ENCODE measurements at regions not wholly inside any gene's neighbourhood (a gene's known extent, or its start where the extent isn't known, plus 50 kb on each side); places are given as distances from the start of the nearest gene placed in this dataset.

- Histone ChIP-seq H4K8ac (ENCODE audit: low read depth in 2 of 2, low read length in 2 of 2) (no peak overlapping the region), H3K9me3 (ENCODE audit: control insufficient read depth, insufficient read depth, low read length) (peaks cover 12% of the 10 kb centered on the region; the same call in 1 of the 2 replicates), H3K4ac (ENCODE audit: low read depth, low read length) (no peak overlapping the region), H3K4me2 (ENCODE audit: low read depth, low read length) (no peak overlapping the region), H4K20me1 (ENCODE audit: insufficient read depth, low read length) (no peaks in the 10 kb centered on the region), H3K27me3 (ENCODE audit: control insufficient read depth, insufficient read depth, low read length) (no peaks in the 10 kb centered on the region), H2AK9ac (replicated peaks; ENCODE audit: low read depth, low read length, poor library complexity) (no peak overlapping the region), H2BK15ac (ENCODE audit: low read depth, low read length) (no peak overlapping the region), H3K14ac (replicated peaks; ENCODE audit: low read depth, low read length) (no peak overlapping the region), H3K79me1 (ENCODE audit: low read depth in 1 of 2, low read length in 2 of 2) (no peaks in the 10 kb centered on the region), H4K5ac (ENCODE audit: low read depth, low read length) (no peak overlapping the region), H2BK5ac (ENCODE audit: low read depth, low read length, poor library complexity, severe bottlenecking) (no peak overlapping the region), H3K9me1 (ENCODE audit: insufficient read depth, low read length) (no peaks in the 10 kb centered on the region), H3K9ac (ENCODE audit: low read depth, low read length) (no peak overlapping the region), H4K91ac (ENCODE audit: insufficient read depth, low read depth, low read length) (no peak overlapping the region), H3K4me3 (ENCODE audit: insufficient read depth, low read depth, low read length) (no peak overlapping the region), H2AK5ac (ENCODE audit: low read depth, low read length) (no peak overlapping the region), H3K56ac (ENCODE audit: extremely low read depth, insufficient read depth, low read length) (no peak overlapping the region), H2BK20ac (ENCODE audit: low read depth, low read length) (no peak overlapping the region), H3K23ac (ENCODE audit: low read depth, low read length) (no peak overlapping the region), H2AFZ (replicated peaks; ENCODE audit: low read length, poor library complexity) (no peak overlapping the region), H3K36me3 (ENCODE audit: control insufficient read depth, insufficient read depth, low read length) (no peaks in the 10 kb centered on the region), H3K4me1 (ENCODE audit: control insufficient read depth, insufficient read depth, low read length) (no peaks in the 10 kb centered on the region), H3K27ac (ENCODE audit: insufficient read depth, low read length) (no peak overlapping the region), H2BK120ac (ENCODE audit: low read depth, low read length) (no peak overlapping the region), H3K18ac (ENCODE audit: low read depth, low read length) (no peak overlapping the region)
- ATAC-seq (ENCODE audit: low read depth) (no peak), DNase-seq (no peak)
- POLR2A ChIA-PET (ENCODE audit: unreplicated experiment) = no interaction called here
- CTCF ChIA-PET = no interaction called here
- intact Hi-C loops (cut with micrococcal nuclease) (no loop called here), dilution Hi-C loops (cut with HindIII; ENCODE audit: low sequenced_read_pairs, unreplicated experiment) (no loop called here), in situ Hi-C loops (cut with MboI; ENCODE audit: low sequenced_read_pairs) (no loop called here)
- WGBS, 2 experiments (ENCODE audit: extremely low coverage in 2 of 2, insufficient read length in 1 of 2) = 90% methylated on average over 2 of the region's 20 CpGs; no CpG with 5 or more reads in 1 of the 2 experiments
- BruUV-seq (replicated peaks) = no TSS peak
- TF ChIP-seq CEBPB (IDR thresholded peaks at IDR 0.05; ENCODE audit: low read depth, low read length) = no peak
- no peak for TF ChIP-seq MAZ (IDR thresholded peaks at IDR 0.05; ENCODE audit: borderline replicate concordance, low read depth, low read length)
- TF ChIP-seq BHLHE40 (IDR thresholded peaks at IDR 0.05; ENCODE audit: low read depth, low read length) = no peak
- no peak for TF ChIP-seq RAD21 (IDR thresholded peaks at IDR 0.05; ENCODE audit: low read length)
- no peak for TF ChIP-seq NFE2L2 (IDR thresholded peaks at IDR 0.05; ENCODE audit: low read depth, low read length)
- TF ChIP-seq MAFK (IDR thresholded peaks at IDR 0.05; ENCODE audit: low read depth, low read length) = no peak
- no peak for TF ChIP-seq POLR2A (IDR thresholded peaks at IDR 0.05; ENCODE audit: low read depth, low read length)
- TF ChIP-seq RFX5 (IDR thresholded peaks at IDR 0.05; ENCODE audit: low read depth, low read length) = no peak
- no peak for TF ChIP-seq SMC3 (IDR thresholded peaks at IDR 0.05; ENCODE audit: low read depth, low read length)
- TF ChIP-seq MXI1 (IDR thresholded peaks at IDR 0.05; ENCODE audit: borderline replicate concordance, low read depth, low read length) = no peak
These were observed 452.1 kb downstream of the TUSC1 start for GRCh38 chr9:25225938-25226760.

Measured in IMR-90 (cell line).